AG04450 (cell line): ENCODE measurements at regions not wholly inside any gene's neighbourhood (a gene's known extent, or its start where the extent isn't known, plus 50 kb on each side); places are given as distances from the start of the nearest gene placed in this dataset. TPM values are rescaled to one million over a fixed set of nuclear protein-coding genes. Genes with fewer than 3 reads are reported as not detected.

ENCODE experiments used
- CTCF ChIA-PET: fragments of 300-600, 350-600 bp; formaldehyde crosslinking; extraction: SDS; loops from one replicate; lab custom pipeline; 2022; ENCODE audit warnings: antibody characterized with exemption, inconsistent platforms; lab: Charles Lee
- POLR2A ChIA-PET: fragments of 350-600 bp; formaldehyde crosslinking; extraction: SDS; loops from one replicate; lab custom pipeline; 2021; ENCODE audit warnings: antibody characterized with exemption, inconsistent platforms; lab: Yijun Ruan, JAX
- DNase-seq: peaks from one replicate; pipeline ENCODE4 v3.0.0-alpha.2; 2011; ENCODE audit warnings: low read depth, low spot score
- H3K27ac ChIP-seq: one replicate; pipeline ENCODE4 v1.5.1; 2012; ENCODE audit warnings: low read depth, low read length, control low read depth
- H3K27me3 ChIP-seq: one replicate; pipeline ENCODE4 v1.6.0; 2012; ENCODE audit warnings: low read length; ENCODE audit not compliant: control insufficient read depth, insufficient read depth
- H3K4me3 ChIP-seq: 2 replicates; pipeline ENCODE4 v1.5.1; 2011; ENCODE audit warnings: mild to moderate bottlenecking, low read depth, low read length, control low read depth
- H3K9me3 ChIP-seq: 2 replicates; pipeline ENCODE4 v1.5.1; 2012; ENCODE audit warnings: low read length; ENCODE audit not compliant: control insufficient read depth, insufficient read depth
- small RNA-seq: library from RNA; depleted of rRNA; stranded (forward); fragments of <200 nt; gene quantifications from one replicate; pipeline ENCODE3, GENCODE V24; 2012; ENCODE audit warnings: low read depth; ENCODE audit not compliant: insufficient read length
- TF ChIP-seq, protein P1 (sequence below): IDR thresholded peaks from 2 replicates; pipeline ENCODE4 v1.5.1; 2011; ENCODE audit warnings: low read depth, low read length, control low read depth, inconsistent platforms

DNA sequence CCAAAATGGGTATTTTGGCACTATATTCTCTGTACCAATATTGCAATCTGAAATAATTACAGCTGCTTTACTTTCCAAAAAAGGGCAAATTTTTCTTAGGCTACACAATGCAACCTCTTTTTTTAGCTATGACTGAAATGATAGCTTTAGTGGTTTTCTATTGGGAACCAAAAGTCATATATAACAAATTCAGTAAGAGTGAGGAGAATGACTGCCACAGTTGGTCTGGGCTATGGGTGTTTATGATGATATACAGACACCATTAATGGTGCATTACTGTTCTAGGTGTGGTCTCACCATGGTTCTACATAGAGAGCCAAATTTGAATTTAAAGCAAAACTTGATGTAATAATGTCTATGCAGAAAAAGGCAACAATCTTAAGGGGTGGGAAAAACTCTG is 72.3 kb upstream of the PTBP2 start:
- Histone ChIP-seq H3K27me3 (peaks cover 2% of the 10 kb centered on the region), H3K9me3 (no peaks in the 10 kb centered on the region; the same call in 1 of the 2 replicates), H3K4me3 (no peak overlapping the region), H3K27ac (no peak overlapping the region)
- no peak for DNase-seq
- CTCF ChIA-PET = no interaction called here
- POLR2A ChIA-PET = no interaction called here
- TF ChIP-seq, protein P1, sequence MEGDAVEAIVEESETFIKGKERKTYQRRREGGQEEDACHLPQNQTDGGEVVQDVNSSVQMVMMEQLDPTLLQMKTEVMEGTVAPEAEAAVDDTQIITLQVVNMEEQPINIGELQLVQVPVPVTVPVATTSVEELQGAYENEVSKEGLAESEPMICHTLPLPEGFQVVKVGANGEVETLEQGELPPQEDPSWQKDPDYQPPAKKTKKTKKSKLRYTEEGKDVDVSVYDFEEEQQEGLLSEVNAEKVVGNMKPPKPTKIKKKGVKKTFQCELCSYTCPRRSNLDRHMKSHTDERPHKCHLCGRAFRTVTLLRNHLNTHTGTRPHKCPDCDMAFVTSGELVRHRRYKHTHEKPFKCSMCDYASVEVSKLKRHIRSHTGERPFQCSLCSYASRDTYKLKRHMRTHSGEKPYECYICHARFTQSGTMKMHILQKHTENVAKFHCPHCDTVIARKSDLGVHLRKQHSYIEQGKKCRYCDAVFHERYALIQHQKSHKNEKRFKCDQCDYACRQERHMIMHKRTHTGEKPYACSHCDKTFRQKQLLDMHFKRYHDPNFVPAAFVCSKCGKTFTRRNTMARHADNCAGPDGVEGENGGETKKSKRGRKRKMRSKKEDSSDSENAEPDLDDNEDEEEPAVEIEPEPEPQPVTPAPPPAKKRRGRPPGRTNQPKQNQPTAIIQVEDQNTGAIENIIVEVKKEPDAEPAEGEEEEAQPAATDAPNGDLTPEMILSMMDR = no peak

DNA sequence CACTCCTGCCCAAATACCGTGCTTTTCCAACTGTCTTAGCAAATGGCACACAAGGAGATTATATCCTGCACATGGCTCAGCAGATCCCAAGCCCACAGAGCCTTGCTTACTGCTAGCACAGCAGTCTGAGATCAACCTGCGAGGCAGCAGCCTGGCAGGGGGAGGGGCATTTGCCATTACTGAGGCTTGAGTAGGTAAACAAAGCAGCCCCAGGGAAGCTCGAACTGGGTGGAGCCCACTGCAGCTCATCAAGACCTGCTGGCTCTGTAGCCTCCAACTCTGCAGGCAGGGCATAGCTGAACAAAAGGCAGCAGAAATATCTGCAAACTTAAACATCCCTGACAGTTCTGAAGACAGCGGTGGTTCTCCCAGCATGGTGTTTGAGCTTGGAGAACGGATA is 70.1 kb upstream of the PTBP2 start:
- TF ChIP-seq, protein P1 = no peak
- no peak overlapping the region for H3K27ac ChIP-seq
- H3K9me3 ChIP-seq = no peaks in the 10 kb centered on the region; the same call in 1 of the 2 replicates
- ChIA-PET POLR2A (interaction anchor here (0.6 kb wide), 1 partner anchor 11 kb away, joined by 3 read pairs; no protein-coding TSS in a partner anchor), CTCF (no interaction called here)
- no peak overlapping the region for H3K4me3 ChIP-seq
- DNase-seq = no peak
- peaks cover 2% of the 10 kb centered on the region for H3K27me3 ChIP-seq

DNA sequence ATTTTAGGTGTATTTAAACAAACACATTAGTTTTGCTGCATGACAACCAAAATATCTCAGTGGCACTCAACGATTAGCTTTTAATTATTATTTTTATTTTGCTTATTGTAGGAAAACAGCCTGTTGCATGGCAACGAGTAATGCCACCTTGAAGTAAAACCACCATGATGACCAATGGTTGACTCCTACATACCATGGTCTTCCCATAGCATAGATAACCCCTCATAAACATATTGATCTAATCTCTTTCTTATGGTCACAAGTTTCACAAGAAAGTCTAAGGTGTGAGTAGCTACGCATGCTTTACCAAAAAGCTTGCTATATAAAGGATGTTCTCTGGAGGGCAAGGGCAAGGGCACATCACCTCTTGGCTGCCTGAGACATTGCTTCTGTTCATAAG is 61.5 kb upstream of the PTBP2 start:
- no peaks in the 10 kb centered on the region for H3K27me3 ChIP-seq
- ChIA-PET CTCF (no interaction called here), POLR2A (interaction anchor here (0.7 kb wide), 1 partner anchor 61 kb away, joined by 3 read pairs; the partner anchor contains the start of gene PTBP2)
- no peaks in the 10 kb centered on the region for H3K9me3 ChIP-seq
- TF ChIP-seq, protein P1 = no peak
- no peak overlapping the region for H3K4me3 ChIP-seq
- H3K27ac ChIP-seq = no peak overlapping the region
- DNase-seq = no peak

DNA sequence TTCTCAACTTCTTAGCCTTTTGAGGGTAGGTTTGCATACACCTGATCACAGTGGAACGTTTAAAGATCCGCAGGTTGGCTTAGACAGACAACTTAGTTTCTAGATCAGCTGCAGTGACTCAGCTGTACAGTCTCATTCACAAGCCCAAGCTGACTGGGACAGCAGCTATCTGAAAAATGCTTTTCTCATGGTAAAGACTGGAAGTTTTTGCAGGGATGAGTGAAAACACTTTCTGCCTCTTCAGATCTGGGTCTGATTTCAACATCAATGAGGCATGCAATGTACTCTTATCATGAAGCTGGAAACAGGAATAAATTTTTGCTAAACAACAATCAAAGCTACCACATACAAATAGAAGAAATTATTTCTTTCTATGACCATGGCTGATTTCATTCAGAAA is 61.1 kb upstream of the PTBP2 start:
- Histone ChIP-seq H3K27ac (no peak overlapping the region), H3K4me3 (no peak overlapping the region), H3K9me3 (no peaks in the 10 kb centered on the region), H3K27me3 (no peaks in the 10 kb centered on the region)
- POLR2A ChIA-PET = interaction anchor here (0.7 kb wide), 1 partner anchor 61 kb away, joined by 3 read pairs; the partner anchor contains the start of gene PTBP2
- TF ChIP-seq, protein P1 = no peak
- peak; percentile 23 for DNase-seq
- CTCF ChIA-PET = interaction anchor here (0.6 kb wide), 1 partner anchor 131 kb away, joined by 5 read pairs; no protein-coding TSS in a partner anchor

Small RNA genes in the stretch of these regions (small RNA-seq; reads per million reads assigned to genes)
- not detected for gene RNU1-130P
